Erythroblast (primary cell): ENCODE measurements at regions not wholly inside any gene's neighbourhood (a gene's known extent, or its start where the extent isn't known, plus 50 kb on each side); places are given as distances from the start of the nearest gene placed in this dataset.
"Not testable (repeated sequence)": the region's sequence is repeated elsewhere in the genome, so short reads cannot be mapped to it uniquely, and the experiment has no call there.

Experiments
- DNase-seq, 2 experiments: peaks; one replicate each; lab custom pipeline; 2025; lab: John Stamatoyannopoulos, UW
- GATA1 ChIP-seq: IDR thresholded peaks from 2 replicates; pipeline ENCODE4 v1.6.1; 2011; ENCODE audit warnings: low read depth, mild to moderate bottlenecking, control low read depth, low read length, moderate library complexity
- POLR2A ChIP-seq: IDR thresholded peaks from 2 replicates; pipeline ENCODE4 v1.6.1; 2011; ENCODE audit warnings: mild to moderate bottlenecking, low read length

DNA sequence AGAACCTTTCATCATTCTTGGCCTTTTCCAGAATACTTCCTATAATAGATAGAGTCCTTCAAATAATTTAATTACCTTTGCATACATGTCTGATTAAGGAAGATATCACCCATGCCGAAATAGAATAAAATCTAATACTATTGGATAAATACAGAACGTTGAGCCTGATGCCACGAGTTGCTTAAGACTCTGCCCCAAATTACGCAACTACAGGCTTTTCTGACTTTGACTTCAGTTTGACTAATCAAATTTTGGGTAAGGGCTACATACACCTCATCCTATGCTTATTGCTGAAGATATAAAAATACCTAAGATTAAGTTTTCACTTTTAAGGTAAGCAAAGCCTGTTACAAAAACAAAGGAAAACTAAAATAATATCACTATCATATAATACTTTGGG lies 1065.1 kb upstream of the NRXN1 start:
- no peak for DNase-seq
- TF ChIP-seq GATA1 (no peak), POLR2A (no peak)

DNA sequence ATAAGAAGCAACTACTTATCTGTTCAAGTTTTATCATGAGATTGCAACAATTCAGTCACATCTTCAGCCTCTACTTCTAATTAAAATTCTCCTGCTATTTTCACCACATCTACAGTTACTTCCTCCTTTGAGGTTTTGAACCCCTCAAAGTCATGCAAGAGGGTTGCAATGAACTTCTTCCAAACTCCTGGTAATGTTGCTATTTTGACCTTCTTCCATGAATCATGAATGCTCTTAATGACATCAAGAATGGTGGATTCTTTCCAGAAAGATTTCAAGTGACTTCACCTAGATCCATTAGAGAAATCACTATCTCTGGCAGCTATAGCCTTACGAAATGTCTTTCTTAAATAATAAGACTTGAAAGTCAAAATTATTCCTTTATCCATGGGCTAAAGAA lies 1052.8 kb upstream of the NRXN1 start:
- TF ChIP-seq POLR2A, result no peak
- no peak for TF ChIP-seq GATA1
- no peak for DNase-seq

DNA sequence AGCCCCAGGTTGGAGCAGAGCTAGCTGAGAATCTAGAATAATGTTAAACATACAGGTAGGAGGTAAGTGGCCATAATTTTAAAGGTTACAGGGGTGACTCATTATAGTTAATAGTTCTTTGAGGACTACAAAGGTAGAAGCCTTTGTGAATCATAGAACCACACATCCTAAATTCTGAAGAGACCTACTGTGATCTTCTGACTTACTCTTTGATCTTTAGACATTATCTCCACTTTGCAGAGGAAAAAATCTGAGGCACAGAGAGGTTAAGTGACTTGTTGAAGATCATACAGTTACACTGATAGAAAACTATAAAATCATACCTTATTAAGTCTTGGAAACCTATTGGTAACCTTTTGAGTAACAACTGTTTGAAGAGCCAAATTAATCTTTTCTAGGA lies 1051.3 kb upstream of the NRXN1 start:
- TF ChIP-seq GATA1 (no peak), POLR2A (no peak)
- no peak for DNase-seq

DNA sequence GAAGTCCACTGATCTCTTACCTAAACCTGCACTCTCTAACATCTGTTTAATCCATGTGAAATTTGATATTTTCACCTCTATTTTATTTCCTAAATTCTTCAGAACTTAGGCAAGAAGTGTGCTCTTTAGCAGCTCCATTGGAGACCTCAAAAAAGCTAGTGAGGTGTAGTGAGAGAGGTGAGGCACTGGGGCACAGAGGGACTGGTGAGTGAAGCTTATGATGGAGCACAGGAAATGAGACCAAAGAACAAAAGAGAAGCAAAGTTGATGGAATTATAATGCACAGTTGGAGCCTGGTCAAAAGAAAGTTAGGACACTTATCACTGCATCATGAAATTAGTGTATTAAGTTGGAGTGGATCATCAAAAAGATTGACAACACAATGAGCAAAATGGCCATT lies 1050.7 kb upstream of the NRXN1 start:
- DNase-seq, result no peak
- TF ChIP-seq POLR2A (no peak), GATA1 (no peak)

DNA sequence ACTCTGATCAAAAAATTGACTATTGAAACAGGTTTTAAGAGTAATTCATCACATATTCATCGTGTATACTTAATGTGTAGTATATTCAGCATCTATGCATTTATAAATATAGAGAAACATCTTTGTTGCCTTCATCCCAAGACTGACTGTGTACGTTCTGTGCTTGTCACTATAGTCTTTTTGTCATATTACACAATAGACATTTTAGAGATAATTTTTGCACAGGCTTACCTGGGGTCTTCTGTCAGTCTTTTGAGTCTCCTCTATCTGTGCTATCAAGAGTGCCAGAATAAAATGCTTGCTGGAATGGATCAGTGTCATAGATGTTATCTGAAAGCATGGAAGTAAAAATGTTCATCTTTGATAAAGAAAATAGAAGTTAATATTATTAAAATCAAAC lies 1047.7 kb upstream of the NRXN1 start:
- no peak for DNase-seq

DNA sequence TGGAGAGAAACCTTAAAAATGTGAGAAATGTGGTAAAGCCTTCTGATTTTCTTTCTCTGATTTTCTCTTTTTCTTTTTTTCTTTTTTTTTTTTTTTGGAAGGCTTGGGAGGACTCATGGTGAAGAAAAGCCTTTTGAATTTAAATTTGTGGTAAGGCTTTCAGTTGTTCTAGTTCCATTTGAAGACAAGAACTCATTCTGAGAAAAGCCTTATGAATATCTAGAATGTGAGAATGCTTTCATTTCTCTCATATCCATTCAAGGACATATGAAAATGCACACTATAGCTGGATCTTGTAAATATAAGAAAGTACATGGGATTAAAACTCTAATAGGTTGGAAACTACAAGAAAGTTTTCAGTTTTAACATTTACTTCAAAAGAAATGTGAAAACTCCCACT lies 1045.2 kb upstream of the NRXN1 start:
- TF ChIP-seq GATA1, result no peak
- no peak for TF ChIP-seq POLR2A
- DNase-seq, result no peak

More for the DNA sequence above, 1047.7 kb upstream of the NRXN1 start:
- TF ChIP-seq GATA1, result no peak
- TF ChIP-seq POLR2A, result no peak

DNA sequence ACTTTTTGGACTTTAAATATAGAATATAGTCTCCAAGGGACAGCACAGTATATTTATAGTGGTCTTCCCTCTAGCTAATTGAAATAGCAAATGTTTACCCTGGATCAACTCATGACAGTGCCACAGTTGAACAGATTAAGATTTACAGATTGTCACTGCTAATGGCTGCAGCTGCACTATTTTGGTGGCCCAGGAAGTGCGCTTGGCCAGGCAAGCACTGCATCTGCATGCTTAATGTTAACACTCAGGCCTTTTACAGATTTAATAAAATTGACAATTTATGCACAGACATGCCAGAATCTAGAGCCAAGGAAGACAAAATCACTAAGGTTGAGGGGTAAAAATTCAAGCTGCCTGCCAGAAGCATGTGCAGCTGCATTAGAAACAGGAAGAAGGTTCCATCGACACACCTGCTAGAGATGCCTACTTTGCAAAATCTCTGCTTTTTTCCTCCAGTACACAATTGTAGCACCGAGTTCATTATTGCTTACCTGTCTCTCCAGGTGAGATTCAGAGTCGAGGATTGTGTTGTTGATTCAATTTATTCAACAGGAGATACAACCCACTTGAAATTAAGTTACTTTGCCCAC lies 1042.3 kb upstream of the NRXN1 start:
- DNase-seq, result no peak
- TF ChIP-seq GATA1, result no peak
- no peak for TF ChIP-seq POLR2A

DNA sequence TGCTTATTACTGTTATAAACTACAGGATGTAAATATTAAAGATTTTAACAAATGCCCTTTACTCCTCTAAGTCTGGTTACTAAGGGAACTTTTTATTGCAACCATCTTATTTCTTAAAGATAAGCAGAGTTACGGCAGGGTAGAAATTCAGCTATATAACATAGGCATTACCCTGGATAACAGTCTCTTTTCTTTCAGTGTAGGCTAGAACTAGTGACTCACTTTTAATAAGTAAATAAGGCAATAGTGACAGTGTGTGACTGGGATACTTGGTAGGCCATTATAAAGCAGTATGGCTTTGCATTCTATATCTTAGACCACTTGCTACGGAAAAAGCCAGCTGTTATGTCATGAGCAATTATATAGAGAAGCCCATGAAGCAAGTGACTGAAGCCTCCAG lies 1041.0 kb upstream of the NRXN1 start:
- no peak for DNase-seq
- TF ChIP-seq GATA1, result no peak
- TF ChIP-seq POLR2A, result no peak

DNA sequence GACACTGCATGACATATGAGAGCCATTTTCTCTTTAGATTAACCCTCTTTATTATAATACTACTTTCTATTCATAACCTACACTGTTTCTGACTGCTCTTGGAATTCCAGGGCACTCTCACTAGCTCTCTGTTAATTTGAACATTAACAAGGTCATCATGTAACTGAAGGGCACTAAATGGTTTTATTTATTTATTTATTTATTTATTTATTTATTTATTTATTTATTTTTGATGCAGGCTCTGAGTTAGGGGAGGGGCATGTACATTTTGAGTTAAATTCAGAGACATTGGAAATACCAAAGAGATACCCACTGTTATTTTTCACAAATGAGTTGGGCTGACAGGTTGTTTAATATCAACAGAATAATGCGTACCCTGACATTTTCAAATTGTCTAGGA lies 1038.7 kb upstream of the NRXN1 start:
- TF ChIP-seq POLR2A, result no peak
- no peak for TF ChIP-seq GATA1

DNA sequence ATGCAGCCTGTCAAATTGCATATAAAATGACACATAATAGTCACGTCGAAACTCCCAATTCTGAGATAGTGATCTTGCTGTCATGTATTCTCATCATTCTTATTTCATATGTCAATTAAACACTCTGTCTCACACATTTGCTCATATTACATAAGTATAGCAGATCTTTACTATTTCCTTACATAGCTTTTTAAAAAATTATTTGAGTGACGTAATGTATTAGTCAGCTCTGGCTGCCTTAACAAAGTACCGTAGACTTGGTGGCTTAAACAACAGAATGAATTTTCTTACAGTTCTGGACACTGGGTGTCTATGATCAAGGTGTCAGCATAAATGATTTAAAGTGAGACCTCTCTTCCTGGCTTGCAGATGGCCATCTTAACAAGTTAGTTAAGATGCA lies 1032.3 kb upstream of the NRXN1 start:
- no peak for TF ChIP-seq GATA1
- no peak for TF ChIP-seq POLR2A
- no peak for DNase-seq

More for the DNA sequence above, 1038.7 kb upstream of the NRXN1 start:
- no peak for DNase-seq

DNA sequence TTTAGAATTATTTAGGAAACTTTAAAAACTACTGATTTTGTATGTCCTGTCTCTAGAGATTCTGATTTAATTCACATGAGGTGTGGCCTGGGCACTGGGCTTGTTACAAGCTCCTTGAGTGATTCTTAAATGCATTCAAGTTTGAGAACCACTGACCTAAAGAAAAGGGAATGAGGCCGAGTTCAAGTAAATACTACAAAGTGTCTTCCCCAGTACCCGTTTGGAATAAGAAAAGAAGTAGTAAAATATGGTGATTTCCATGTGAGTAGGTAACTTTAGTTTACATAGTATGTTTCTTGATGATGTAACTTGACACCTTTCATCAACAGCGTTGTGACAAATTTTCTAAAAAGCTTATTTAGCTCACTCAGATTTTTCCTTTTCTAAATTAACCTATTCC lies 1022.9 kb upstream of the NRXN1 start:
- DNase-seq, result no peak
- no peak for TF ChIP-seq GATA1

DNA sequence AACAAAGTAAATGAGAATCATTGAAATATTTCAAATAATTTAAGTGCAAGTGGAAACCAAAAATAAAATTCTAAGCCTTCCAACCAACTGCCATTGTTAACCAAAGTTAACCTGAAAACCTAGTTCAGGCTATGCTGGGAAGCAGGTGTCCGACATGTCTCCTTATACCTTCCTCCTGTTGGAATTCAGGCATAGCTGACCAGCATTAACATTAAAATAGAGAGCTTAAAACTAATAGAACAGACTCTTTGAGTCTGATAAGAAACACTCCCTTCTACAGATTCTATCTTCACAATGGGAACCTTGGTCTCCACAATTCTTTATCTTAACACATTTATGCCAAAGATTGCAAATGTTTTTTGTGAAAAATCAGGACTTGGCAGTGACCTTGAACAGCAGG lies 1004.9 kb upstream of the NRXN1 start:
- no peak for DNase-seq
- TF ChIP-seq GATA1 (no peak), POLR2A (no peak)

DNA sequence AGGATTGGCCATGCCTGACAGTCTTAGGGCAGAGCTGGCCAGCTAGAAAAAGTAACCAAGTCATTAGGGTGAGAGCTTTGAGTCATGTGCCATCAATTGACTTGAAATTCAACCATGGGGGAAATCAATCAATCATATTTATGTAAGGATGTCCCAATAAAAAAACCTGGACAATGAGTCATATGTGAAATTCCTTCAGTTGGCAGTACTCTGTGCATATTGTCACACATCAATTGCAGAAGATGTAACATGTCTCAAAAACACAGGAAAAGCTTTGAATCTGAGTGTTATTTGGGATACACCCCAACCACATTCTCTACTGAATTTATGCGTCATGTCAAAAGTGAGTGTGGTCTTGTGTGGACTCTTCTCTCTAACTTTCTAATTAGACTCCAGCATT lies 1004.1 kb upstream of the NRXN1 start:
- TF ChIP-seq GATA1, result no peak
- no peak for DNase-seq

DNA sequence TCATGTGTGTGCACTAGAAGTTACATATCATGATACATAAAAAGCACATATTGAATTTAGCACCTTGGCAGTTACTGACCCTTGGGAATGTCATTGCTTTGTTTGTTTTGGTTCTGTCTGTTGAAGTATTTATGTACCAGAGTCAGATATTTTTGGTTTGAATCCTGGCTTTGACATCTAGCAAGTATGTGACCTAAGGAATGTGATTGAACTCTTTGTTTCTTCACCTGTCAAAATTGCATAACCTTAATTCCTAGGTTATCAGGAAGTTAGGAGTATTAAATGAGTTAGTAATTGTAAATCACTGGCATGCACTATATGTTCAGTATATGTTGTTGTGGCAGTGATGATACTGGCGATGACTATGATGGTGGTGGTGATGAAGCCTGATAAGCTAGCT lies 1003.5 kb upstream of the NRXN1 start:
- TF ChIP-seq POLR2A, result no peak
- no peak for TF ChIP-seq GATA1

DNA sequence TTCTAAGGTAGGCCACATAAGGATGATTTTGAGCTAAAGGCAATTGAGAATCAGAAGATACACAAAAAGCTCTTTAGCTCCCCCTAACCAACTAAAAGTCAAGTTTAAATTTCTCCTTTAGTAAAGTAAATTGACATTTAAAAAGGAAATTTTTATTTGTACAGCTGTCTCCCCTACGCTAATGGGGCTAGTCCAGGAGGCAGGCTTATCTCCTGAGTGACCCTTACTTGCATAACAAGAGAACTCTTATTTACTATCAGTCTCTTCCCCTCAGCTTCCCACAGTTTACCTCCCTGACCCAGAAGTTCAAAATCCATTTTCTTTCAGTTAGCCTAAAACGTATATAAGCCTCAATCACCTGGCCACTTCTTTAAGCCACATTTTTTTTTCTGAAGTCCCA lies 1002.8 kb upstream of the NRXN1 start:
- TF ChIP-seq POLR2A, result no peak
- TF ChIP-seq GATA1, result no peak
- no peak for DNase-seq

More for the DNA sequence above, 1003.5 kb upstream of the NRXN1 start:
- no peak for DNase-seq

DNA sequence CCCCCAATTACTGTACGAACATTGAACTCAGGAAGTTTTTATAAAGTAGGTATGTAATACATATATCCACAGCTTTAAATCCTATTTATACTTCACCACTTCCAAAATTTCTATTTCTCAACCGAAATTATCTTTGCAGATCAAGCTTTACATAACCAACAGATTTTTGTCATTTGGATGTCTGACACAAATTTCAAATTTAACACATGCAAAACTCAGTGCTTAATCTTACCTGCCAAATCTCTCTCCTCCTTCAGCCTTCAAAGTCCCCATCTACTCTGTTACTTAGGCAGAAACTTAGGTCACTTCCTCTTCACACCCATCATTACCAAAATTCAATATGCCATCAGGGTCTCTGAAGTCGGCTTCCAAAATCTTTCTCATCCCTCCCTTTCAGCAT lies 990.1 kb upstream of the NRXN1 start:
- TF ChIP-seq GATA1, result no peak
- no peak for TF ChIP-seq POLR2A
- DNase-seq, result no peak

DNA sequence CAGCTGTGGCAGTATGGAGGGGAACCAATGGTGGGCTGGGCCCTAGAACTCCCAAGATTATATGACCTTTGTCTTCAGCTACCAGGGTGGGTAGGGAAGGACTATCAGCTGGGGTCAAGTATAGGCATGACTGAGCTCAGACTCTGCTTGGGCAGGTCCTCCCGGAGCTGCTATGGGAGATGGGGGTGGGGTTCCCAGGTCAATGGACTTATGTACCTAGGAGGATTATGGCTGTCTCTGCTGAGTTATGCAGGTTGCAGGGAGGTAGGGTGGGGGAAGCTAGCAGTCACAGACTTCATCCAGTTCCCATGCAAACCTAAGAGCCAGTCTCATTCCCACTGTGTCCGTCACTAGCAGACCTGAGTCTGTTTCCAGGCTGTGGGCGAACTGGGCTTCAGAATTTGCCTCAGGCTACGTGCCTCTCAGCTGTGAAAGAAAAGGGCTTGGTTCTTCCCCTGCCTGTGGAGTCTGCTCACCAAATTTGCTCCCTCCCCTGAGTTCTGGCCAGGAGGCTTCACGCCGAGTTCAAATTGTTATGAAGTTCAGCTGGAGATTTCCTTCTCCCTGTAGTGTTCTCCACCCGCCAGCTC lies 985.8 kb upstream of the NRXN1 start:
- TF ChIP-seq GATA1, result no peak
- no peak for TF ChIP-seq POLR2A
- no peak for DNase-seq

DNA sequence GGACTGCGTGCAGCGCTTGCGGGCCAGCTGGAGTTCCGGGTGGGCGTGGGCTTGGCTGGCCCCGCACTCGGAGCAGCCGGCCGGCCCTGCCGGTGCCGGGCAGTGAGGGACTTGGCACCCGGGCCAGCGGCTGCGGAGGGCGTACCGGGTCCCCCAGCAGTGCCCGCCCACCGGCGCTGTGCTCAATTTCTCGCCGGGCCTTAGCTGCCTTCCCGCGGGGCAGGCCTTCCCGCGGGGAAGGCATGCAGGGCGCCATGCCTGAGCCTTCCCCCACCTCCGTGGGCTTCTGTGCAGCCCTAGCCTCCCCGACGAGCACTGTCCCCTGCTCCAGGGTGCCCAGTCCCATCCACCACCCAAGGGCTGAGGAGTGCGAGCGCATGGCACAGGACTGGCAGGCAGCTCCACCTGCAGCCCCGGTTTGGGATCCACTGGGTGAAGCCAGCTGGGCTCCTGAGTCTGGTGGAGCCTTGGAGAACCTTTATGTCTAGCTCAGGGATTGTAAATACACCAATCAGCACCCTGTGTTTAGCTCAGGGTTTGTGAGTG lies 975.0 kb upstream of the NRXN1 start:
- not testable (repeated sequence) for DNase-seq
